ENCODE measurements at regions not wholly inside any gene's neighbourhood (a gene's known extent, or its start where the extent isn't known, plus 50 kb on each side); places are given as distances from the start of the nearest gene placed in this dataset.

GRCh38 chr7:94266238-94266644 is 128.5 kb upstream of the COL1A2 start:
- Histone ChIP-seq H3K36me3 (ENCODE audit: low read depth, missing control alignments) (no peaks in the 10 kb centered on the region), H3K4me3 (no peak overlapping the region), H3K27ac (no peak overlapping the region), H3K27me3 (no peaks in the 10 kb centered on the region), H3K4me1 (no peaks in the 10 kb centered on the region), H3K9me3 (no peaks in the 10 kb centered on the region)
- no peak for TF ChIP-seq POLR2A (IDR thresholded peaks at IDR 0.05)
- no peak for TF ChIP-seq CTCF (IDR thresholded peaks at IDR 0.05)
- DNase-seq, result no peak
- WGBS, 2 donors, result 58 to 76% methylated on average over 3 of the region's 3 CpGs
- intact Hi-C loops (cut with DNase I; ENCODE audit: low total_unique reads), result no loop called here

- WGBS, 2 donors, result 79 to 90% methylated on average over 1 of the region's 1 CpG
- Histone ChIP-seq H3K9me3 (no peaks in the 10 kb centered on the region), H3K36me3 (ENCODE audit: low read depth, missing control alignments) (no peaks in the 10 kb centered on the region), H3K4me1 (no peaks in the 10 kb centered on the region), H3K27me3 (no peaks in the 10 kb centered on the region), H3K4me3 (no peak overlapping the region), H3K27ac (no peak overlapping the region)
- no peak for TF ChIP-seq POLR2A (IDR thresholded peaks at IDR 0.05)
- TF ChIP-seq CTCF (IDR thresholded peaks at IDR 0.05), result no peak
- intact Hi-C loops (cut with DNase I; ENCODE audit: low total_unique reads), result no loop called here
- DNase-seq, result no peak
Measured at GRCh38 chr7:94270772-94271171, 123.9 kb upstream of the COL1A2 start.

- TF ChIP-seq CTCF (IDR thresholded peaks at IDR 0.05) (no peak), POLR2A (IDR thresholded peaks at IDR 0.05) (no peak)
- WGBS, 2 donors, result 89 to 97% methylated on average over 1 of the region's 1 CpG
- Histone ChIP-seq H3K36me3 (ENCODE audit: low read depth, missing control alignments) (no peaks in the 10 kb centered on the region), H3K27ac (no peak overlapping the region), H3K4me1 (no peaks in the 10 kb centered on the region), H3K4me3 (no peak overlapping the region), H3K27me3 (no peaks in the 10 kb centered on the region), H3K9me3 (no peaks in the 10 kb centered on the region)
- intact Hi-C loops (cut with DNase I; ENCODE audit: low total_unique reads), result no loop called here
- DNase-seq, result no peak
Measured at GRCh38 chr7:94272821-94273583, 121.7 kb upstream of the COL1A2 start.

GRCh38 chr7:94274828-94275227 is 119.9 kb upstream of the COL1A2 start:
- TF ChIP-seq POLR2A (IDR thresholded peaks at IDR 0.05) (no peak), CTCF (IDR thresholded peaks at IDR 0.05) (no peak)
- intact Hi-C loops (cut with DNase I; ENCODE audit: low total_unique reads), result no loop called here
- Histone ChIP-seq H3K4me3 (no peak overlapping the region), H3K9me3 (no peaks in the 10 kb centered on the region), H3K27me3 (no peaks in the 10 kb centered on the region), H3K36me3 (ENCODE audit: low read depth, missing control alignments) (no peaks in the 10 kb centered on the region), H3K27ac (no peak overlapping the region), H3K4me1 (no peaks in the 10 kb centered on the region)
- no peak for DNase-seq
- WGBS, 2 donors, result 89 to 95% methylated on average over 3 of the region's 3 CpGs

- H3K9me3 ChIP-seq, result no peaks in the 10 kb centered on the region
- H3K27me3 ChIP-seq, result no peaks in the 10 kb centered on the region
- no peak for DNase-seq
- no peaks in the 10 kb centered on the region for H3K36me3 ChIP-seq (ENCODE audit: low read depth, missing control alignments)
- intact Hi-C loops (cut with DNase I; ENCODE audit: low total_unique reads), result no loop called here
- 63 to 66% methylated on average over 4 of the region's 4 CpGs for WGBS, 2 donors
- no peak overlapping the region for H3K4me3 ChIP-seq
- no peak overlapping the region for H3K27ac ChIP-seq
- TF ChIP-seq POLR2A (IDR thresholded peaks at IDR 0.05) (no peak), CTCF (IDR thresholded peaks at IDR 0.05) (no peak)
- no peaks in the 10 kb centered on the region for H3K4me1 ChIP-seq
Measured at GRCh38 chr7:94276027-94276426, 118.7 kb upstream of the COL1A2 start.

Measured in testis (tissue), 2 donors.